ENCODE measurements at regions not wholly inside any gene's neighbourhood (a gene's known extent, or its start where the extent isn't known, plus 50 kb on each side); places are given as distances from the start of the nearest gene placed in this dataset.

GRCh38 chr15:35627696-35628095, 81.7 kb upstream of the DPH6 start:
- Histone ChIP-seq H3K36me3 (ENCODE audit: insufficient read depth) (no peaks in the 10 kb centered on the region), H3K27me3 (ENCODE audit: insufficient read depth, low read depth) (no peaks in the 10 kb centered on the region), H3K4me3 (IDR thresholded peaks at IDR 0.05; ENCODE audit: insufficient read depth, low read depth, low read length) (no peak overlapping the region), H3K9ac (no peak overlapping the region), H3K27ac (no peak overlapping the region), H3K79me2 (ENCODE audit: insufficient read depth, low read depth) (no peaks in the 10 kb centered on the region), H3K4me2 (no peak overlapping the region), H2AFZ (ENCODE audit: low read depth) (no peak overlapping the region), H4K20me1 (ENCODE audit: insufficient read depth) (no peaks in the 10 kb centered on the region), H3K4me1 (ENCODE audit: low read depth, poor library complexity, severe bottlenecking) (no peaks in the 10 kb centered on the region)
- TF ChIP-seq CTCF (conservative IDR thresholded peaks at IDR 0.05; ENCODE audit: low read depth, low read length) = no peak

DNA sequence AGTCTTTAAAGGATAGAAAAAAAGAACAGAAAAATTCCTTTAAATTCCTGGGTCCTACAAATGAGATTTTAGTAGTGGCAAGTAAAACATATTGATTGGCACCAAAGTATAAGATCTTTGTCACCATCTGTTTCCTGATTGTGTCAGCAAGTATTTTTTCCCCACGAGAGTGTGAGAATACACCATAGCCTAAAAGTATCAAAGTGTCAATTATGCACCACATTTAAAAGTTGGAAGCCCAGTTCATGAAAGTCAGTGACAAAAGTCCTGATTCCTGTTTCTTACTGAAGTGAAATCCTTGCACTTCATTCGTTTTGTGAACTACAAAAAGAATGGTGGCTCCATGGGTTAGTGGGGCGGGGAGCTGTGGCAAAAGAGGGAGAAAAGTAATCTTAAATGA, 83.8 kb upstream of the DPH6 start:
- Histone ChIP-seq H3K4me1 (ENCODE audit: low read depth, poor library complexity, severe bottlenecking) (no peaks in the 10 kb centered on the region), H3K4me2 (no peak overlapping the region), H3K79me2 (ENCODE audit: insufficient read depth, low read depth) (no peaks in the 10 kb centered on the region), H3K36me3 (ENCODE audit: insufficient read depth) (no peaks in the 10 kb centered on the region), H3K27ac (no peak overlapping the region), H2AFZ (ENCODE audit: low read depth) (no peak overlapping the region), H3K9ac (no peak overlapping the region), H4K20me1 (ENCODE audit: insufficient read depth) (no peaks in the 10 kb centered on the region), H3K4me3 (IDR thresholded peaks at IDR 0.05; ENCODE audit: insufficient read depth, low read depth, low read length) (no peak overlapping the region), H3K27me3 (ENCODE audit: insufficient read depth, low read depth) (no peaks in the 10 kb centered on the region)
- TF ChIP-seq CTCF (conservative IDR thresholded peaks at IDR 0.05; ENCODE audit: low read depth, low read length) = no peak

GRCh38 chr15:35630532-35630931, 84.6 kb upstream of the DPH6 start:
- TF ChIP-seq CTCF (conservative IDR thresholded peaks at IDR 0.05; ENCODE audit: low read depth, low read length) = no peak
- H3K9ac ChIP-seq = no peak overlapping the region
- H3K4me3 ChIP-seq (IDR thresholded peaks at IDR 0.05; ENCODE audit: insufficient read depth, low read depth, low read length) = no peak overlapping the region
- H4K20me1 ChIP-seq (ENCODE audit: insufficient read depth) = no peaks in the 10 kb centered on the region
- H3K36me3 ChIP-seq (ENCODE audit: insufficient read depth) = no peaks in the 10 kb centered on the region
- no peak overlapping the region for H2AFZ ChIP-seq (ENCODE audit: low read depth)
- no peaks in the 10 kb centered on the region for H3K27me3 ChIP-seq (ENCODE audit: insufficient read depth, low read depth)
- H3K4me1 ChIP-seq (ENCODE audit: low read depth, poor library complexity, severe bottlenecking) = no peaks in the 10 kb centered on the region
- no peak overlapping the region for H3K4me2 ChIP-seq
- no peak overlapping the region for H3K27ac ChIP-seq
- no peaks in the 10 kb centered on the region for H3K79me2 ChIP-seq (ENCODE audit: insufficient read depth, low read depth)

- Histone ChIP-seq H3K4me1 (ENCODE audit: low read depth, poor library complexity, severe bottlenecking) (no peaks in the 10 kb centered on the region), H3K9ac (no peak overlapping the region), H3K36me3 (ENCODE audit: insufficient read depth) (no peaks in the 10 kb centered on the region), H3K27me3 (ENCODE audit: insufficient read depth, low read depth) (no peaks in the 10 kb centered on the region), H3K27ac (no peak overlapping the region), H4K20me1 (ENCODE audit: insufficient read depth) (no peaks in the 10 kb centered on the region), H3K4me3 (IDR thresholded peaks at IDR 0.05; ENCODE audit: insufficient read depth, low read depth, low read length) (no peak overlapping the region), H2AFZ (ENCODE audit: low read depth) (no peak overlapping the region), H3K79me2 (ENCODE audit: insufficient read depth, low read depth) (no peaks in the 10 kb centered on the region), H3K4me2 (no peak overlapping the region)
- no peak for TF ChIP-seq CTCF (conservative IDR thresholded peaks at IDR 0.05; ENCODE audit: low read depth, low read length)
Observed at GRCh38 chr15:35630985-35631384, 85.0 kb upstream of the DPH6 start.

DNA sequence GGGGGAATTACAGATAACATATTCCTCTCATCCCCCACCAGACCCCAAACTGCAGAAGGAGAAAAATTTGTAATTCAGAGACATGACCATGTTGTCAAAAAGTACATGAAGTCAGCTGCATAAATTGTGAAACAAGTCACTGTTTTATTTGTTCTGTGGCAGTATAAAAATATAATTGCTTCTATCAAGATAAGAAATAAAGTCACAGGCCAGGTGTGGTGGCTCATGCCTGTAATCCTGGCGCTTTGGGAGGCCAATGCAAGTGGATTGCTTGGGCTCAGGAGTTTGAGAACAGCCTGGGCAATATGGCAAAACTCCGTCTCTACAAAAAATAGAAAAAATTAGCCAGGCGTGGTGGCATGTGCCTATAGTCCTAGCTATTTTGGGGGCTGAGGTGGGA, 87.7 kb upstream of the DPH6 start:
- no peaks in the 10 kb centered on the region for H3K4me1 ChIP-seq (ENCODE audit: low read depth, poor library complexity, severe bottlenecking)
- H3K4me3 ChIP-seq (IDR thresholded peaks at IDR 0.05; ENCODE audit: insufficient read depth, low read depth, low read length) = no peak overlapping the region
- no peak overlapping the region for H3K27ac ChIP-seq
- H3K79me2 ChIP-seq (ENCODE audit: insufficient read depth, low read depth) = no peaks in the 10 kb centered on the region
- no peak overlapping the region for H2AFZ ChIP-seq (ENCODE audit: low read depth)
- no peak overlapping the region for H3K4me2 ChIP-seq
- no peaks in the 10 kb centered on the region for H4K20me1 ChIP-seq (ENCODE audit: insufficient read depth)
- no peak for TF ChIP-seq CTCF (conservative IDR thresholded peaks at IDR 0.05; ENCODE audit: low read depth, low read length)
- H3K9ac ChIP-seq = no peak overlapping the region
- no peaks in the 10 kb centered on the region for H3K36me3 ChIP-seq (ENCODE audit: insufficient read depth)
- no peaks in the 10 kb centered on the region for H3K27me3 ChIP-seq (ENCODE audit: insufficient read depth, low read depth)

Data from KMS-11 (cell line).